Liver (tissue), 8 donors: ENCODE measurements at regions not wholly inside any gene's neighbourhood (a gene's known extent, or its start where the extent isn't known, plus 50 kb on each side); places are given as distances from the start of the nearest gene placed in this dataset.

Experiments used
- DNase-seq: peaks from one replicate; pipeline ENCODE4 v3.0.0-alpha.2; 2017; ENCODE audit warnings: low spot score
- H3K27ac ChIP-seq, 2 donors: one replicate each; pipeline ENCODE4 v1.7.0; 2013; ENCODE audit warnings: inconsistent platforms in 2 of 2, low read length in 2 of 2, control low read depth in 1 of 2, low read depth in 1 of 2, mild to moderate bottlenecking in 1 of 2
- H3K27me3 ChIP-seq, 4 donors: one replicate each; pipeline versions ENCODE4 v1.6.1 to v1.7.0; 2013; ENCODE audit warnings: low read length in 3 of 4, inconsistent platforms in 1 of 4, mild to moderate bottlenecking in 1 of 4, moderate library complexity in 1 of 4; ENCODE audit not compliant: control insufficient read depth in 4 of 4, insufficient read depth in 4 of 4
- H3K36me3 ChIP-seq, 4 donors: one replicate each; pipeline versions ENCODE4 v1.6.1 to v1.7.0; 2013; ENCODE audit warnings: low read length in 3 of 4, mild to moderate bottlenecking in 3 of 4, low read depth in 1 of 4, moderate library complexity in 1 of 4; ENCODE audit not compliant: control insufficient read depth in 4 of 4, insufficient read depth in 3 of 4
- H3K4me1 ChIP-seq, 4 donors: one replicate each; pipeline versions ENCODE4 v1.6.1 to v1.7.0; 2013; ENCODE audit warnings: low read length in 3 of 4, mild to moderate bottlenecking in 3 of 4, moderate library complexity in 1 of 4; ENCODE audit not compliant: control insufficient read depth in 4 of 4, insufficient read depth in 4 of 4
- H3K4me3 ChIP-seq, 3 donors: one replicate each; pipeline versions ENCODE4 v1.6.1 to v1.7.0; 2013; ENCODE audit warnings: low read length in 3 of 3, control low read depth in 1 of 3, low read depth in 1 of 3, mild to moderate bottlenecking in 1 of 3
- H3K9ac ChIP-seq, 2 donors: one replicate each; pipeline ENCODE4 v1.7.0; 2013; ENCODE audit warnings: low read length in 2 of 2, mild to moderate bottlenecking in 2 of 2, moderate library complexity in 2 of 2, control low read depth in 1 of 2, low read depth in 1 of 2
- H3K9me3 ChIP-seq, 4 donors: one replicate each; pipeline versions ENCODE4 v1.6.1 to v1.7.0; 2013; ENCODE audit warnings: low read length in 3 of 4; ENCODE audit not compliant: control insufficient read depth in 4 of 4
- EGR1 ChIP-seq, 2 donors: IDR thresholded peaks; 2 replicates each; pipeline ENCODE4 v1.6.1; 2016 to 2018; ENCODE audit warnings: antibody characterized with exemption in 2 of 2, low read depth in 2 of 2
- FOXA1 ChIP-seq: IDR thresholded peaks from 2 replicates; pipeline ENCODE4 v1.6.1; 2016; ENCODE audit warnings: antibody characterized with exemption
- FOXA2 ChIP-seq: IDR thresholded peaks from 2 replicates; pipeline ENCODE4 v1.6.1; 2016; ENCODE audit warnings: antibody characterized with exemption
- GABPA ChIP-seq, 2 donors: IDR thresholded peaks in 1 of 2; conservative IDR thresholded peaks in 1 of 2; 2 replicates each; pipeline ENCODE4 v1.6.1; 2016; ENCODE audit warnings: antibody characterized with exemption in 2 of 2, mild to moderate bottlenecking in 1 of 2, moderate library complexity in 1 of 2
- HNF4A ChIP-seq, 2 donors: conservative IDR thresholded peaks; 2 replicates each; pipeline ENCODE4 v1.6.1; 2016; ENCODE audit warnings: antibody characterized with exemption in 2 of 2, mild to moderate bottlenecking in 2 of 2
- HNF4G ChIP-seq: IDR thresholded peaks from 2 replicates; pipeline ENCODE4 v1.6.1; 2016; ENCODE audit warnings: antibody characterized with exemption
- JUND ChIP-seq, 2 donors: IDR thresholded peaks; 2 replicates each; pipeline ENCODE4 v1.6.1; 2016; ENCODE audit warnings: antibody characterized with exemption in 2 of 2
- NR2F2 ChIP-seq: IDR thresholded peaks from 2 replicates; pipeline ENCODE4 v1.6.1; 2016; ENCODE audit warnings: antibody characterized with exemption
- RAD21 ChIP-seq, 2 donors: IDR thresholded peaks; 2 replicates each; pipeline ENCODE4 v1.6.1; 2016; ENCODE audit warnings: antibody characterized with exemption in 2 of 2, mild to moderate bottlenecking in 2 of 2
- RXRA ChIP-seq, 2 donors: IDR thresholded peaks; 2 replicates each; pipeline ENCODE4 v1.6.1; 2017 to 2018; ENCODE audit warnings: antibody characterized with exemption in 2 of 2, mild to moderate bottlenecking in 1 of 2
- SP1 ChIP-seq: IDR thresholded peaks from 2 replicates; pipeline ENCODE4 v1.6.1; 2018; ENCODE audit warnings: antibody characterized with exemption, mild to moderate bottlenecking
- TAF1 ChIP-seq: conservative IDR thresholded peaks from 2 replicates; pipeline ENCODE4 v1.6.1; 2016; ENCODE audit warnings: antibody characterized with exemption, mild to moderate bottlenecking
- YY1 ChIP-seq: IDR thresholded peaks from 2 replicates; pipeline ENCODE4 v1.6.1; 2016; ENCODE audit warnings: antibody characterized with exemption, mild to moderate bottlenecking
- WGBS: extraction: QIAGEN DNeasy Blood & Tissue Kit; methylation state at CpG from one replicate; pipeline ENCODE4 v1.1.7; 2013; 5-methylcytosine and 5-hydroxymethylcytosine counted together
- TF ChIP-seq, protein P1 (sequence below): IDR thresholded peaks from 2 replicates; pipeline ENCODE4 v1.6.1; 2016; ENCODE audit warnings: antibody characterized with exemption
- TF ChIP-seq, protein P2 (sequence below): fragments of 150-350 bp; IDR thresholded peaks from 2 replicates; pipeline ENCODE4 v1.5.1; 2017; ENCODE audit warnings: improper control_type of control experiment, low read depth, low read length; ENCODE audit not compliant: missing input control
- TF ChIP-seq, protein P3 (sequence below): IDR thresholded peaks from 2 replicates; pipeline ENCODE4 v1.6.1; 2016; ENCODE audit warnings: antibody characterized with exemption, mild to moderate bottlenecking
- TF ChIP-seq, protein P4 (sequence below): IDR thresholded peaks from 2 replicates; pipeline ENCODE4 v1.6.1; 2016; ENCODE audit warnings: antibody characterized with exemption
- TF ChIP-seq, protein P5 (sequence below): IDR thresholded peaks from 2 replicates; pipeline ENCODE4 v1.6.1; 2016; ENCODE audit warnings: antibody characterized with exemption
- donor health status: healthy.
- donor health status: healthy.
- donor health status: healthy.
- donor health status: healthy.
- donor health status: healthy.

DNA sequence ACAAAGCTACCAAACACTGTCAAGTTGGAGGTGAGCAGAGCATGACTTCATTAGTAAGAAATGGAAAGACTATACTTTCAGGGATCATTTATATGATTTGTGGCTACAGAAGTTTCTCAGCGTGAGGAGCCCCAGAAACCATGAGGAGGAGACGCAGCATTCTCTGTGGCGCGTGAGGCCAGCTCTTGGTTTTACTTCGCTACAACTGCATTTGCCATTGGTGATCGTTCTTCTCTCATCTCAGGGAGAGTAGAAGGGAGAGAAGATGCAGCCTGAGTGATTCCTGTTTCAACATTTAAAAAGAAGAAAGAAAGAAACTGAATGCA, 94.5 kb upstream of the ATP1A1 start:
- Histone ChIP-seq H3K4me1 (peaks cover 0 to 8% (median 3%) of the 10 kb centered on the region in 4 donors), H3K9ac (no peak overlapping the region), H3K27me3 (no peaks in the 10 kb centered on the region), H3K36me3 (no peaks in the 10 kb centered on the region), H3K27ac (no peak overlapping the region), H3K4me3 (no peak overlapping the region), H3K9me3 (no peaks in the 10 kb centered on the region)
- no peak for TF ChIP-seq FOXA1
- no peak for TF ChIP-seq NR2F2
- TF ChIP-seq RXRA (IDR thresholded peaks at IDR 0.05): no peak
- no peak for TF ChIP-seq JUND (IDR thresholded peaks at IDR 0.05)
- TF ChIP-seq SP1: no peak
- TF ChIP-seq, protein P1, sequence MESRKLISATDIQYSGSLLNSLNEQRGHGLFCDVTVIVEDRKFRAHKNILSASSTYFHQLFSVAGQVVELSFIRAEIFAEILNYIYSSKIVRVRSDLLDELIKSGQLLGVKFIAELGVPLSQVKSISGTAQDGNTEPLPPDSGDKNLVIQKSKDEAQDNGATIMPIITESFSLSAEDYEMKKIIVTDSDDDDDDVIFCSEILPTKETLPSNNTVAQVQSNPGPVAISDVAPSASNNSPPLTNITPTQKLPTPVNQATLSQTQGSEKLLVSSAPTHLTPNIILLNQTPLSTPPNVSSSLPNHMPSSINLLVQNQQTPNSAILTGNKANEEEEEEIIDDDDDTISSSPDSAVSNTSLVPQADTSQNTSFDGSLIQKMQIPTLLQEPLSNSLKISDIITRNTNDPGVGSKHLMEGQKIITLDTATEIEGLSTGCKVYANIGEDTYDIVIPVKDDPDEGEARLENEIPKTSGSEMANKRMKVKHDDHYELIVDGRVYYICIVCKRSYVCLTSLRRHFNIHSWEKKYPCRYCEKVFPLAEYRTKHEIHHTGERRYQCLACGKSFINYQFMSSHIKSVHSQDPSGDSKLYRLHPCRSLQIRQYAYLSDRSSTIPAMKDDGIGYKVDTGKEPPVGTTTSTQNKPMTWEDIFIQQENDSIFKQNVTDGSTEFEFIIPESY: no peak
- no peak for TF ChIP-seq TAF1
- no peak for TF ChIP-seq HNF4G
- no peak for TF ChIP-seq GABPA (IDR thresholded peaks at IDR 0.05 in 1 of 2, conservative IDR thresholded peaks at IDR 0.05 in 1 of 2)
- TF ChIP-seq, protein P2, sequence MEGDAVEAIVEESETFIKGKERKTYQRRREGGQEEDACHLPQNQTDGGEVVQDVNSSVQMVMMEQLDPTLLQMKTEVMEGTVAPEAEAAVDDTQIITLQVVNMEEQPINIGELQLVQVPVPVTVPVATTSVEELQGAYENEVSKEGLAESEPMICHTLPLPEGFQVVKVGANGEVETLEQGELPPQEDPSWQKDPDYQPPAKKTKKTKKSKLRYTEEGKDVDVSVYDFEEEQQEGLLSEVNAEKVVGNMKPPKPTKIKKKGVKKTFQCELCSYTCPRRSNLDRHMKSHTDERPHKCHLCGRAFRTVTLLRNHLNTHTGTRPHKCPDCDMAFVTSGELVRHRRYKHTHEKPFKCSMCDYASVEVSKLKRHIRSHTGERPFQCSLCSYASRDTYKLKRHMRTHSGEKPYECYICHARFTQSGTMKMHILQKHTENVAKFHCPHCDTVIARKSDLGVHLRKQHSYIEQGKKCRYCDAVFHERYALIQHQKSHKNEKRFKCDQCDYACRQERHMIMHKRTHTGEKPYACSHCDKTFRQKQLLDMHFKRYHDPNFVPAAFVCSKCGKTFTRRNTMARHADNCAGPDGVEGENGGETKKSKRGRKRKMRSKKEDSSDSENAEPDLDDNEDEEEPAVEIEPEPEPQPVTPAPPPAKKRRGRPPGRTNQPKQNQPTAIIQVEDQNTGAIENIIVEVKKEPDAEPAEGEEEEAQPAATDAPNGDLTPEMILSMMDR: no peak
- TF ChIP-seq, protein P3, sequence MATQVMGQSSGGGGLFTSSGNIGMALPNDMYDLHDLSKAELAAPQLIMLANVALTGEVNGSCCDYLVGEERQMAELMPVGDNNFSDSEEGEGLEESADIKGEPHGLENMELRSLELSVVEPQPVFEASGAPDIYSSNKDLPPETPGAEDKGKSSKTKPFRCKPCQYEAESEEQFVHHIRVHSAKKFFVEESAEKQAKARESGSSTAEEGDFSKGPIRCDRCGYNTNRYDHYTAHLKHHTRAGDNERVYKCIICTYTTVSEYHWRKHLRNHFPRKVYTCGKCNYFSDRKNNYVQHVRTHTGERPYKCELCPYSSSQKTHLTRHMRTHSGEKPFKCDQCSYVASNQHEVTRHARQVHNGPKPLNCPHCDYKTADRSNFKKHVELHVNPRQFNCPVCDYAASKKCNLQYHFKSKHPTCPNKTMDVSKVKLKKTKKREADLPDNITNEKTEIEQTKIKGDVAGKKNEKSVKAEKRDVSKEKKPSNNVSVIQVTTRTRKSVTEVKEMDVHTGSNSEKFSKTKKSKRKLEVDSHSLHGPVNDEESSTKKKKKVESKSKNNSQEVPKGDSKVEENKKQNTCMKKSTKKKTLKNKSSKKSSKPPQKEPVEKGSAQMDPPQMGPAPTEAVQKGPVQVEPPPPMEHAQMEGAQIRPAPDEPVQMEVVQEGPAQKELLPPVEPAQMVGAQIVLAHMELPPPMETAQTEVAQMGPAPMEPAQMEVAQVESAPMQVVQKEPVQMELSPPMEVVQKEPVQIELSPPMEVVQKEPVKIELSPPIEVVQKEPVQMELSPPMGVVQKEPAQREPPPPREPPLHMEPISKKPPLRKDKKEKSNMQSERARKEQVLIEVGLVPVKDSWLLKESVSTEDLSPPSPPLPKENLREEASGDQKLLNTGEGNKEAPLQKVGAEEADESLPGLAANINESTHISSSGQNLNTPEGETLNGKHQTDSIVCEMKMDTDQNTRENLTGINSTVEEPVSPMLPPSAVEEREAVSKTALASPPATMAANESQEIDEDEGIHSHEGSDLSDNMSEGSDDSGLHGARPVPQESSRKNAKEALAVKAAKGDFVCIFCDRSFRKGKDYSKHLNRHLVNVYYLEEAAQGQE: no peak
- TF ChIP-seq FOXA2: no peak
- no peak for TF ChIP-seq EGR1 (IDR thresholded peaks at IDR 0.05; ENCODE audit: low read depth in 2 of 2)
- TF ChIP-seq, protein P4, sequence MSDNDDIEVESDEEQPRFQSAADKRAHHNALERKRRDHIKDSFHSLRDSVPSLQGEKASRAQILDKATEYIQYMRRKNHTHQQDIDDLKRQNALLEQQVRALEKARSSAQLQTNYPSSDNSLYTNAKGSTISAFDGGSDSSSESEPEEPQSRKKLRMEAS: no peak
- TF ChIP-seq HNF4A (conservative IDR thresholded peaks at IDR 0.05): no peak
- TF ChIP-seq, protein P5, sequence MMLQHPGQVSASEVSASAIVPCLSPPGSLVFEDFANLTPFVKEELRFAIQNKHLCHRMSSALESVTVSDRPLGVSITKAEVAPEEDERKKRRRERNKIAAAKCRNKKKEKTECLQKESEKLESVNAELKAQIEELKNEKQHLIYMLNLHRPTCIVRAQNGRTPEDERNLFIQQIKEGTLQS: no peak
- no peak for TF ChIP-seq YY1
- no peak for TF ChIP-seq RAD21 (IDR thresholded peaks at IDR 0.05)
- DNase-seq: no peak
- 98% methylated on average over 6 of the region's 6 CpGs for WGBS

DNA sequence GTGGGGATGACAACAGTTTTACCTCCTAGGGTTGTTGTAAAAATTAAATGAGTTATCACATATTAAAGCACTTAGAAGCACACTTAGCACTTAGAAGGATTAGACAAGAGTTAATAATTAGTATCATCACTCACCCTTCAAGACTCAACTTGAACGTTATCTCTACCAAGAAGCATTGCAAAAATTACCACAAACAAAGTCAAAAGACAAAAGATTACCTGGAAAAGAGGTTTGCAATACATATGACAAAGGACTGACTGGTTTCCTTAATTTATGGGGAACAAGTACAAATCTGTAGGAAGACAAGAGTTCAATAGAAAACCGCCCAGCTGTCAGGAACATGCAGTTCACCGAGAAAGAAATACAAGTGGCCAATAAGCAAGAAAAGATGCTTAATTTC, 93.3 kb upstream of the ATP1A1 start:
- Histone ChIP-seq H3K4me1 (no peaks in the 10 kb centered on the region), H3K36me3 (no peaks in the 10 kb centered on the region), H3K9ac (no peak overlapping the region), H3K4me3 (no peak overlapping the region), H3K9me3 (no peaks in the 10 kb centered on the region), H3K27me3 (no peaks in the 10 kb centered on the region), H3K27ac (no peak overlapping the region)
- DNase-seq: no peak
- 87% methylated on average over 3 of the region's 3 CpGs for WGBS
- no peak for TF ChIP-seq FOXA1
- no peak for TF ChIP-seq FOXA2
- TF ChIP-seq, protein P4: no peak
- TF ChIP-seq, protein P3: no peak
- no peak for TF ChIP-seq RXRA (IDR thresholded peaks at IDR 0.05)
- no peak for TF ChIP-seq JUND (IDR thresholded peaks at IDR 0.05)
- no peak for TF ChIP-seq TAF1
- no peak for TF ChIP-seq HNF4A (conservative IDR thresholded peaks at IDR 0.05)
- TF ChIP-seq, protein P2: no peak
